ENCODE measurements at regions not wholly inside any gene's neighbourhood (a gene's known extent, or its start where the extent isn't known, plus 50 kb on each side); places are given as distances from the start of the nearest gene placed in this dataset.

- peaks cover 4% of the 10 kb centered on the region for H3K27me3 Mint-ChIP-seq
- H3K4me1 Mint-ChIP-seq: peaks cover 81% of the 10 kb centered on the region
- H3K4me3 Mint-ChIP-seq: no peak overlapping the region
- no peaks in the 10 kb centered on the region for H3K9me3 Mint-ChIP-seq
- CTCF ChIA-PET: interaction anchor here (0.6 kb wide), 1 partner anchor 98 kb away, joined by 3 read pairs; no protein-coding TSS in a partner anchor
- no peak overlapping the region for H3K27ac Mint-ChIP-seq
- DNase-seq: no peak
- peaks cover 4% of the 10 kb centered on the region for H3K36me3 Mint-ChIP-seq
These were observed 55.9 kb upstream of the KLF13 start for GRCh38 chr15:31270767-31271166.

- Mint-ChIP-seq H3K4me1 (peaks cover 77% of the 10 kb centered on the region), H3K4me3 (no peak overlapping the region), H3K9me3 (no peaks in the 10 kb centered on the region), H3K27me3 (peaks cover 7% of the 10 kb centered on the region), H3K36me3 (peaks cover 4% of the 10 kb centered on the region), H3K27ac (no peak overlapping the region)
- no peak for DNase-seq
- CTCF ChIA-PET: no interaction called here
These were observed 55.4 kb upstream of the KLF13 start for GRCh38 chr15:31271224-31271635.

GRCh38 chr15:31271711-31272557 is 54.7 kb upstream of the KLF13 start:
- H3K4me1 Mint-ChIP-seq: peaks cover 70% of the 10 kb centered on the region
- no peak overlapping the region for H3K27ac Mint-ChIP-seq
- peaks cover 4% of the 10 kb centered on the region for H3K36me3 Mint-ChIP-seq
- DNase-seq: no peak
- H3K27me3 Mint-ChIP-seq: peaks cover 12% of the 10 kb centered on the region
- H3K4me3 Mint-ChIP-seq: no peak overlapping the region
- CTCF ChIA-PET: no interaction called here
- H3K9me3 Mint-ChIP-seq: no peaks in the 10 kb centered on the region

- peaks cover 62% of the 10 kb centered on the region for H3K4me1 Mint-ChIP-seq
- no peak overlapping the region for H3K27ac Mint-ChIP-seq
- H3K4me3 Mint-ChIP-seq: no peak overlapping the region
- H3K36me3 Mint-ChIP-seq: peaks cover 4% of the 10 kb centered on the region
- no peak for DNase-seq
- H3K27me3 Mint-ChIP-seq: peaks cover 18% of the 10 kb centered on the region
- H3K9me3 Mint-ChIP-seq: no peaks in the 10 kb centered on the region
- CTCF ChIA-PET: no interaction called here
These were observed 53.9 kb upstream of the KLF13 start for GRCh38 chr15:31272558-31273257.

GRCh38 chr15:31273258-31273941 is 53.2 kb upstream of the KLF13 start:
- H3K4me3 Mint-ChIP-seq: no peak overlapping the region
- no peaks in the 10 kb centered on the region for H3K9me3 Mint-ChIP-seq
- peaks cover 23% of the 10 kb centered on the region for H3K27me3 Mint-ChIP-seq
- CTCF ChIA-PET: interaction anchor here (1.1 kb wide), 1 partner anchor 216 kb away, joined by 3 read pairs; no protein-coding TSS in a partner anchor
- H3K27ac Mint-ChIP-seq: no peak overlapping the region
- no peaks in the 10 kb centered on the region for H3K36me3 Mint-ChIP-seq
- no peak for DNase-seq
- peaks cover 55% of the 10 kb centered on the region for H3K4me1 Mint-ChIP-seq

- Mint-ChIP-seq H3K27me3 (peaks cover 22% of the 10 kb centered on the region), H3K4me1 (peaks cover 49% of the 10 kb centered on the region), H3K27ac (no peak overlapping the region), H3K4me3 (no peak overlapping the region), H3K9me3 (no peaks in the 10 kb centered on the region), H3K36me3 (no peaks in the 10 kb centered on the region)
- CTCF ChIA-PET: interaction anchor here (1.1 kb wide), 1 partner anchor 214 kb away, joined by 3 read pairs; no protein-coding TSS in a partner anchor
- no peak for DNase-seq
These were observed 51.9 kb upstream of the KLF13 start for GRCh38 chr15:31274496-31275330.

GRCh38 chr15:31275331-31276262 is 51.0 kb upstream of the KLF13 start:
- H3K27me3 Mint-ChIP-seq: peaks cover 29% of the 10 kb centered on the region
- no peaks in the 10 kb centered on the region for H3K9me3 Mint-ChIP-seq
- H3K4me3 Mint-ChIP-seq: no peak overlapping the region
- CTCF ChIA-PET: no interaction called here
- H3K4me1 Mint-ChIP-seq: peaks cover 41% of the 10 kb centered on the region
- H3K36me3 Mint-ChIP-seq: no peaks in the 10 kb centered on the region
- H3K27ac Mint-ChIP-seq: peak overlapping the region; percentile 33
- no peak for DNase-seq

DNA sequence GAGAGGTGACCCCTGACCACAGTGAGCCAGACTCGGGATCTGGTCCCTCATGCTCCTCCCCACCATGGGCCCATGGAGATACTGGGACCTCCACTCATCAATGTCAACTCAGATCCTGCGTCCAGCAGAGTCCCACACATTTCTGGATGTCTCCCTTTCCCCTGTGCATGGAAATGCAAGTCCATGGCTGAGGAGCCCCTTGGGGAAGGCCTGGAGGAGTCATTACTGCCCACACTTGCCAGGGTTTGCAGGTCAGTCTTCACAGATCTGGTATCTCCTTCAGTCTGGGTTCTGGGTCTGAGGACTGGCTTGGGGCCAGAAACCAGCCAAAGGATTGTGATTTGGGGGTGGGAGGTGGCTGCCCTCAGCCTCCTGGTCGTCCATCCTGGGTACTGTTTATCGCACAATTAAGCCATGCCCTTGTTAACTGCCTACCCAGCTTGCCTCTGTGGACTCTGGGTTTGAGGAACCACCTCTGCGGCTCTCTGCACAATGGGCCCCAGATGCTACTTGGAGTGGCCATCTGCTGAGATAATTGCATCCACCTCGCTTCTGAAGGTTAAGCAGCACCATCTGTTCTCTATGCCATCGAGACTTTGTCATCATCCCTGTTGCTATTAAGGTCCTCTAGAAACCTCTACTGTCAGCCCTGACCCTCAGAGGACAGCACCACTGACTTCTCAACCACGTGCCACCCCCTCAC is 49.9 kb upstream of the KLF13 start:
- no peaks in the 10 kb centered on the region for H3K36me3 Mint-ChIP-seq
- H3K27me3 Mint-ChIP-seq: peaks cover 34% of the 10 kb centered on the region
- DNase-seq: no peak
- no peak overlapping the region for H3K27ac Mint-ChIP-seq
- H3K9me3 Mint-ChIP-seq: no peaks in the 10 kb centered on the region
- peaks cover 30% of the 10 kb centered on the region for H3K4me1 Mint-ChIP-seq
- no peak overlapping the region for H3K4me3 Mint-ChIP-seq
- CTCF ChIA-PET: no interaction called here
